ENCODE measurements at regions not wholly inside any gene's neighbourhood (a gene's known extent, or its start where the extent isn't known, plus 50 kb on each side); places are given as distances from the start of the nearest gene placed in this dataset.

GRCh38 chr18:37962316-37962966, 396.8 kb upstream of the CELF4 start:
- TF ChIP-seq JUN (IDR thresholded peaks at IDR 0.05; ENCODE audit: low read depth, low read length) (no peak), SUZ12 (IDR thresholded peaks at IDR 0.05; ENCODE audit: low read length) (no peak), RFX5 (IDR thresholded peaks at IDR 0.05; ENCODE audit: borderline replicate concordance, low read depth, low read length) (no peak)

All from H1 (cell line).